Activated naive CD8-positive, alpha-beta T cell treated with anti-CD3 and anti-CD28 coated beads, Interleukin-2, amount 10 ng/mL, durations not matched to agents 7 days and 5 days (primary cell): ENCODE measurements at regions not wholly inside any gene's neighbourhood (a gene's known extent, or its start where the extent isn't known, plus 50 kb on each side); places are given as distances from the start of the nearest gene placed in this dataset.

ENCODE experiments used
- ATAC-seq: fragments of 150-1000 bp; cut with Tn5 transposase; one replicate; pipeline ENCODE4 v1.10.0; 2021; ENCODE audit warnings: low read depth, moderate library complexity
- POLR2A ChIA-PET: fragments of 350-600 bp; sonication (Branson Sonifier 250); formaldehyde crosslinking; loops from one replicate; lab custom pipeline; 2021; ENCODE audit warnings: antibody characterized with exemption; lab: Charles Lee
- DNase-seq: peaks from one replicate; pipeline ENCODE4 v3.0.0; 2021
- H3K27ac Mint-ChIP-seq: one replicate; pipeline ENCODE4 v1.8.0; 2022; ENCODE audit warnings: mild to moderate bottlenecking, mixed read lengths
- H3K27me3 Mint-ChIP-seq: one replicate; pipeline ENCODE4 v1.8.0; 2022; ENCODE audit warnings: mild to moderate bottlenecking, moderate library complexity, mixed read lengths
- H3K36me3 Mint-ChIP-seq: one replicate; pipeline ENCODE4 v1.8.0; 2021; ENCODE audit warnings: mild to moderate bottlenecking, mixed read lengths
- H3K4me1 Mint-ChIP-seq: one replicate; pipeline ENCODE4 v1.8.0; 2021; ENCODE audit warnings: mixed read lengths
- H3K4me3 Mint-ChIP-seq: one replicate; pipeline ENCODE4 v1.8.0; 2022; ENCODE audit warnings: mild to moderate bottlenecking, moderate library complexity, mixed read lengths
- H3K9me3 Mint-ChIP-seq: one replicate; pipeline ENCODE4 v1.8.0; 2021; ENCODE audit warnings: mixed read lengths

DNA sequence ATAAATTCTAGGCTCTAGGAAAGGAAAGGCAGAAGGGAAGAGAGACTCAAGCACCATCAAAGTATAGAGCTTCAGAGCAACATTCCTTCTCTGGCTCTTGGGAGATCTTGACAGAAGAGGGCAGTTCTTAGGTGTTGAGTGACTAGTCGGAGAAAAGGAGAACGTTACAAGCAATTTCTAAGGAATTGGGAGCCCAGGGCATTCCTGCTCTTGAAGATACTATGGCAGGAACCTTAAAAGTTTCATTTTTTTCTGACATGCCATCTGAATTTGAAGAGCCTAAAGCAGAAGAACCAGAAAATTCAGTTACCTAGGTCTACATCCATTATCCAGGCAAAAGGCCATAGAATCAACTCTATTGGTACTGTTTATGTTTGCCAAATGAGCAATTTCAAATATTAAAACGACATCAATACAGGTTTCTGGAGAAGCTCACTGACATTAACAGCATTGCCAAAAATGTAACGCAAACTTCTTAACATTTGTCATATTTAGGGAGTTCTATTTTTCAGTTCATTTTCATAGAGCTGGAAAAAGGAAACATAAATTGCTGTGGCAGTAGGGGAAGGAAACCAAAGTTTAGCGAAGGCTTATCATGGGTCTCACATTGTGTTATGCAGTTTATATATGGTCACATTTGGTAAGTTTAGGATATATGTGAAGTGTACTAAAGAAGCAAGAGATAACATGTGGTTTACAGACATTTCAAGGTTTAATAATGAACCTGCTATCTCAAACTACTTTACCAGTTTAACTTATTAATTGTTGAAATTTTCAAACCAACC, 210.1 kb upstream of the NRIP1 start:
- no peaks in the 10 kb centered on the region for H3K9me3 Mint-ChIP-seq
- no peaks in the 10 kb centered on the region for H3K4me1 Mint-ChIP-seq
- H3K4me3 Mint-ChIP-seq: no peak overlapping the region
- POLR2A ChIA-PET: no interaction called here
- DNase-seq: no peak
- peaks cover 2% of the 10 kb centered on the region for H3K27me3 Mint-ChIP-seq
- ATAC-seq: no peak
- H3K27ac Mint-ChIP-seq: no peak overlapping the region
- no peaks in the 10 kb centered on the region for H3K36me3 Mint-ChIP-seq

DNA sequence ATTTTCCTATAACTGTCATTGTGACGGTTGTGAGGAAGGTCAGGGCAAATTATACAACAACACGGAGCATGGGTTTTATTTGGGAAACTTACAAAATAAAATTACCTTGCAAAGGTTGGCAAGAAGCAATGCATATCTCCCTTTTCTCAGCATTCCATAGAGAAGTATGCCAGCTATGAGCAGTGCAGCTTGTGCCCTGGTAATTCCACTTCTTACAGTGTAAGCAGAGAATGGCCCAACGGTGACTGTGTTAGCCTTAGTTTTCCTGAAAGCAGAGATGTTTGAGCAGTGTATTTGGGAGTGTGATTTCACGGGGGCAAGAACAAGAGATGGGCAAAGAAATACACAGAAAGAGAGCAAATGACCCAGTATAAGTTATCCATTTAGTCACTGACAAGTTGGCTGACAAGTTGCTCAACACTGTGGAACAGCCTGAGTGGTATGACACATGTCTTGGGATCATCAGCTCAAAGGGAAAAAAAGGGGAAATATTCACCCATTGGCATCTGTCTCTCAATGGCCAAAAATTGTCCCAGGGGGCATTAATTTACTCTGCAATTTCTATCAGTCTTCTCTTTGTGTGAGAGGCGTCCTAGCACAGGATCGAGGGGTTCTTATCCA, 210.9 kb upstream of the NRIP1 start:
- H3K27me3 Mint-ChIP-seq: peaks cover 1% of the 10 kb centered on the region
- ATAC-seq: no peak
- no peaks in the 10 kb centered on the region for H3K9me3 Mint-ChIP-seq
- no peak overlapping the region for H3K4me3 Mint-ChIP-seq
- DNase-seq: no peak
- no peak overlapping the region for H3K27ac Mint-ChIP-seq
- no peaks in the 10 kb centered on the region for H3K4me1 Mint-ChIP-seq
- no peaks in the 10 kb centered on the region for H3K36me3 Mint-ChIP-seq
- POLR2A ChIA-PET: no interaction called here

- ATAC-seq (no peak), DNase-seq (no peak)
- Mint-ChIP-seq H3K36me3 (no peaks in the 10 kb centered on the region), H3K4me1 (no peaks in the 10 kb centered on the region), H3K27ac (no peak overlapping the region), H3K9me3 (peaks cover 1% of the 10 kb centered on the region), H3K27me3 (peaks cover 1% of the 10 kb centered on the region), H3K4me3 (no peak overlapping the region)
- POLR2A ChIA-PET: no interaction called here
Observed at GRCh38 chr21:15276243-15276642, 211.4 kb upstream of the NRIP1 start.

GRCh38 chr21:15277466-15277865, 212.7 kb upstream of the NRIP1 start:
- Mint-ChIP-seq H3K27me3 (peaks cover 1% of the 10 kb centered on the region), H3K9me3 (peaks cover 1% of the 10 kb centered on the region), H3K36me3 (no peaks in the 10 kb centered on the region), H3K4me3 (no peak overlapping the region), H3K27ac (no peak overlapping the region), H3K4me1 (no peaks in the 10 kb centered on the region)
- ATAC-seq: no peak
- no peak for DNase-seq
- POLR2A ChIA-PET: no interaction called here

DNA sequence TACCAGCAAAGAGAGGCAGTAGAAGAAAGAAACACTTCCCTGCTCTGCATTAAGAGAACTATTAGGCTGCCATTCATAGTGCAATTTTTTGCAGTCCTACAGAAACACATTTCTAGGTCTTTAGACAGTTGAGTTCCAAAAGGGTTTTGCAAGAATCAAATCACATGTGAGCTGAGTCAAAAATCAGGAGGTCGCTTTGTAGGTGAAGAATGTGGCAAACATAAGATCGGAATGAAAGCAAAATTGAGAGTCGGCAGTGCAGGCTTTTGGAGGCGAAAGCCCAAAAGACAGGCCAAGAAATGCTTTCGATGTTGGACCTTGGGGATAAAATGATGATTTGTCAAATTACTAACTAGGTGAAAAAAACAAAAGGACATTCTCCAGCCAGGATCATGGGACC, 213.5 kb upstream of the NRIP1 start:
- POLR2A ChIA-PET: no interaction called here
- no peak overlapping the region for H3K27ac Mint-ChIP-seq
- ATAC-seq (no peak), DNase-seq (no peak)
- no peaks in the 10 kb centered on the region for H3K4me1 Mint-ChIP-seq
- no peaks in the 10 kb centered on the region for H3K36me3 Mint-ChIP-seq
- peaks cover 1% of the 10 kb centered on the region for H3K27me3 Mint-ChIP-seq
- H3K9me3 Mint-ChIP-seq: peaks cover 1% of the 10 kb centered on the region
- H3K4me3 Mint-ChIP-seq: no peak overlapping the region

DNA sequence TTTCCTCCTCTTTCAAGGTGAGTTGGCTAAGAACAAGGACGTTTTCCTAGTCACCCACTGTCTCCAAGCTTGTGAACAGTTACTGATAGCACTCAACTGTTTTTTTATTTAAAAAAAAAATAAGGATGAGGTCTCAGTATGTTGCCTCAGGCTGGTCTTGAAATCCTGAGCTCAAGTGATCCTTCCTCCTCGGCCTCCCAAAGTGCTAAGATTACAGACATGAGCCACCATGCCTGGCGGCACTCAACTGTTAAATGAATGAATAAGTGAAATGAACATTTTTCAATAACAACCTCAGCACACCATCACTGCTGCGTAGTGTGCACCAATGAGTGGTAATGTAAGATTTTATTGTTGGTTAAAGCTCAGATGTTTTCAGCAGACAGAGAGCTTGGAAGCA, 214.1 kb upstream of the NRIP1 start:
- no peaks in the 10 kb centered on the region for H3K36me3 Mint-ChIP-seq
- ATAC-seq (no peak), DNase-seq (no peak)
- no peak overlapping the region for H3K27ac Mint-ChIP-seq
- POLR2A ChIA-PET: no interaction called here
- H3K4me3 Mint-ChIP-seq: no peak overlapping the region
- peaks cover 1% of the 10 kb centered on the region for H3K9me3 Mint-ChIP-seq
- H3K27me3 Mint-ChIP-seq: peaks cover 1% of the 10 kb centered on the region
- no peaks in the 10 kb centered on the region for H3K4me1 Mint-ChIP-seq

DNA sequence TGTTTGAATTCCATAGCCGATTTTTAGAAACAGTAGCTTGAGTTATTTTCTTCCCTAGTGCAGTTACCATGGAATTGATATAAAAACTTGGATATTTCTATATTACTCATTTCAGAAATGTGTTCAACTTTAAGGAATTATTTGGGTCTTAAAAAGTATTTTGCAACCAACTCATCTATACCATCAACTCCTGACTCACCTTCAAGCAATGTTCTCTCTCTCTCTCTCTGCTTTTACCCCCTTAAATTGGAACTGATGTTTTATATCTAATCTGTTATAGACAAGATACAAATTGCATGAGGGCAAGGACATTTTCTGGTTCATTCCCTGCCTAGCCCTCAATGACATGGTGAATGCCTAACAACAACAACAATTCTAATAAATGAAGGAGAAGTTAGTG, 214.7 kb upstream of the NRIP1 start:
- Mint-ChIP-seq H3K9me3 (peaks cover 1% of the 10 kb centered on the region), H3K27me3 (peaks cover 1% of the 10 kb centered on the region), H3K36me3 (no peaks in the 10 kb centered on the region), H3K27ac (no peak overlapping the region), H3K4me1 (no peaks in the 10 kb centered on the region), H3K4me3 (no peak overlapping the region)
- ATAC-seq (no peak), DNase-seq (no peak)
- POLR2A ChIA-PET: no interaction called here

- no peak overlapping the region for H3K27ac Mint-ChIP-seq
Observed at GRCh38 chr21:15281714-15282113, 216.9 kb upstream of the NRIP1 start.

DNA sequence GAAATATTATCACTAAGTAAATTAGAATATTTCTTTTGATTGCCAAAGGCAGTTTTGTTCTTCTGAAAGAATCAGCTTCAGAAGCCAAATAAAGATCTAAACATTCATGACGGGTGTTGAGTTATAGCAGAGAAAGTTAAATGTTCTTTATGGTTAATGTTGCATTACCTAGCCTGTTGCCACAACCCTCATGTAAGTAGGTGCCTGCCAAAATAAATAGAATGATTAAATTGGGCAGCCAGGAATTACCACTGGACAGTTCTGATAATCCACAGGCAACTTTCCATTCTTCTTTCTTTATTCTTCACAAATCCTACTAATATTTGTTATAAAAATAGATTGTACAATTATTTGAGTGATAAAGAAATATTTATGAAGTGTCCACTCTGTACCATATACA, 217.9 kb upstream of the NRIP1 start:
- ATAC-seq: no peak
- POLR2A ChIA-PET: no interaction called here
- H3K27ac Mint-ChIP-seq: no peak overlapping the region
- H3K36me3 Mint-ChIP-seq: no peaks in the 10 kb centered on the region
- peaks cover 3% of the 10 kb centered on the region for H3K27me3 Mint-ChIP-seq
- DNase-seq: no peak
- H3K4me3 Mint-ChIP-seq: no peak overlapping the region
- peaks cover 1% of the 10 kb centered on the region for H3K9me3 Mint-ChIP-seq
- H3K4me1 Mint-ChIP-seq: no peaks in the 10 kb centered on the region

More at GRCh38 chr21:15281714-15282113, 216.9 kb upstream of the NRIP1 start:
- Mint-ChIP-seq H3K36me3 (no peaks in the 10 kb centered on the region), H3K27me3 (peaks cover 3% of the 10 kb centered on the region), H3K9me3 (peaks cover 1% of the 10 kb centered on the region), H3K4me1 (no peaks in the 10 kb centered on the region), H3K4me3 (no peak overlapping the region)
- DNase-seq (no peak), ATAC-seq (no peak)
- POLR2A ChIA-PET: no interaction called here

- no peak for ATAC-seq
- no peak overlapping the region for H3K27ac Mint-ChIP-seq
- H3K4me3 Mint-ChIP-seq: no peak overlapping the region
- DNase-seq: no peak
- POLR2A ChIA-PET: no interaction called here
- H3K4me1 Mint-ChIP-seq: no peaks in the 10 kb centered on the region
- peaks cover 3% of the 10 kb centered on the region for H3K27me3 Mint-ChIP-seq
- no peaks in the 10 kb centered on the region for H3K36me3 Mint-ChIP-seq
- H3K9me3 Mint-ChIP-seq: peaks cover 1% of the 10 kb centered on the region
Observed at GRCh38 chr21:15283138-15283537, 218.3 kb upstream of the NRIP1 start.

DNA sequence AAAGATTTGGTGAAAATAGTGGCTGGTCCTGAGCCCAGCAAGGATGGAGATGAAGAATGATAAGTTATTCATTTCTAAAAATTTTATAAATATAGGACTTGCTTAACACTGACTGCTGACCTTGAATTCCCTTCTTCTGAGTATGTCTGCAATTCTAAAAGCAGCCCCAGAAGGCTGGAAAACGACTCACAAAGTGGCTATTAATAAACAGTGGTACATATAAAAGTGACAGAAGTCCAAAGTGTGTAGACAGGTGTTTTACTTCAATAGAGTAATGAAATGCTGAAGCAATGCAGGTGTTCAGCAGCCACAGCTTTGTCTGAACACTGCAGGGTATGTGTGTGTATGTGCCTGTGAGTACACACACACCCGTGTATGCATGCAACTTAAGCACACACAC, 219.0 kb upstream of the NRIP1 start:
- Mint-ChIP-seq H3K4me3 (no peak overlapping the region), H3K27me3 (peaks cover 2% of the 10 kb centered on the region), H3K9me3 (peaks cover 1% of the 10 kb centered on the region), H3K27ac (no peak overlapping the region), H3K4me1 (no peaks in the 10 kb centered on the region), H3K36me3 (no peaks in the 10 kb centered on the region)
- no peak for ATAC-seq
- POLR2A ChIA-PET: no interaction called here
- no peak for DNase-seq

DNA sequence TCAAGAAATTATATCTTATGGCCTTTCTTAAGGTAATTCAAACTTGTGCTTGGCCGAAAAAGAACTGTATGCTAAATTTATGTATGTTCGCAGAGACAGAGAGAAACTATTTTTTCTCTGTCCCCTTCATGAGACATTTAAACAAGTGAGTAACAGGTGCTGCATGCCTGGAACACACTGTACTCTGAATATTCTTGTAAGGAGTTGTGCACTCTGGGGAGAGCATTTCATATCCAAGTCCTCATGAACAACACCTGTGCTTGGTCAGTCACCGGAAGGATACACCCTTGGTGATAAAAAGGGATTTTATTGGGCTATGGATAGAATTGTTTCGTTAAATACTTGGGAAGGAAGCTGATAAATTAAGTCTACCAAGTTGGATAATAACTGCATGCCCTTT, 220.8 kb upstream of the NRIP1 start:
- Mint-ChIP-seq H3K9me3 (peaks cover 1% of the 10 kb centered on the region), H3K27me3 (peaks cover 2% of the 10 kb centered on the region), H3K4me1 (no peaks in the 10 kb centered on the region), H3K36me3 (no peaks in the 10 kb centered on the region), H3K4me3 (no peak overlapping the region), H3K27ac (no peak overlapping the region)
- no peak for ATAC-seq
- no peak for DNase-seq
- POLR2A ChIA-PET: no interaction called here

- no peak for ATAC-seq
- no peaks in the 10 kb centered on the region for H3K4me1 Mint-ChIP-seq
- no peak overlapping the region for H3K27ac Mint-ChIP-seq
- H3K4me3 Mint-ChIP-seq: no peak overlapping the region
- no peak for DNase-seq
- POLR2A ChIA-PET: no interaction called here
- no peaks in the 10 kb centered on the region for H3K9me3 Mint-ChIP-seq
- peaks cover 9% of the 10 kb centered on the region for H3K27me3 Mint-ChIP-seq
- H3K36me3 Mint-ChIP-seq: no peaks in the 10 kb centered on the region
Observed at GRCh38 chr21:15289246-15289645, 224.4 kb upstream of the NRIP1 start.
